Osteoblast (primary cell): ENCODE measurements at regions not wholly inside any gene's neighbourhood (a gene's known extent, or its start where the extent isn't known, plus 50 kb on each side); places are given as distances from the start of the nearest gene placed in this dataset.

ENCODE experiments used
- DNase-seq: peaks from one replicate; pipeline ENCODE4 v3.0.0; 2011; ENCODE audit warnings: low spot score, mixed read lengths; ENCODE audit not compliant: insufficient read length; ENCODE audit errors: missing footprints
- H2AFZ ChIP-seq: 2 replicates; pipeline ENCODE4 v1.6.0; 2011; ENCODE audit warnings: mild to moderate bottlenecking, low read length
- H3K27ac ChIP-seq: 2 replicates; pipeline ENCODE4 v1.5.1; 2011; ENCODE audit warnings: mild to moderate bottlenecking, low read depth, low read length, moderate library complexity
- H3K27me3 ChIP-seq: 2 replicates; pipeline ENCODE4 v1.6.0; 2012; ENCODE audit warnings: mild to moderate bottlenecking, control low read depth, inconsistent platforms, low read length, moderate library complexity; ENCODE audit not compliant: insufficient read depth
- H3K36me3 ChIP-seq: 2 replicates; pipeline ENCODE4 v1.5.1; 2011; ENCODE audit warnings: mild to moderate bottlenecking, low read length, control low read depth, moderate library complexity; ENCODE audit not compliant: insufficient read depth
- H3K4me1 ChIP-seq: 2 replicates; pipeline ENCODE4 v1.5.1; 2011; ENCODE audit warnings: mild to moderate bottlenecking, low read length, control low read depth, moderate library complexity; ENCODE audit not compliant: insufficient read depth
- H3K4me2 ChIP-seq: 2 replicates; pipeline ENCODE4 v1.6.0; 2011; ENCODE audit warnings: mild to moderate bottlenecking, low read length; ENCODE audit not compliant: insufficient read depth
- H3K4me3 ChIP-seq: fragments of 200-600 bp; sonication (generic); 3 replicates; pipeline ENCODE4 v1.5.1; 2012; ENCODE audit warnings: mild to moderate bottlenecking, low read length, inconsistent platforms; ENCODE audit not compliant: insufficient read depth
- H3K79me2 ChIP-seq: 2 replicates; pipeline ENCODE4 v1.6.0; 2012; ENCODE audit warnings: mild to moderate bottlenecking, low read length, control low read depth, inconsistent platforms; ENCODE audit not compliant: insufficient read depth
- H3K9me3 ChIP-seq: 2 replicates; pipeline ENCODE4 v1.5.1; 2011; ENCODE audit warnings: low read depth, low read length, control low read depth
- H4K20me1 ChIP-seq: 2 replicates; pipeline ENCODE4 v1.6.0; 2012; ENCODE audit warnings: mild to moderate bottlenecking, low read length, control low read depth; ENCODE audit not compliant: insufficient read depth
- TF ChIP-seq, protein P1 (sequence below): IDR thresholded peaks from 2 replicates; pipeline ENCODE4 v1.5.1; 2011; ENCODE audit warnings: mild to moderate bottlenecking, low read depth, low read length, moderate library complexity; ENCODE audit errors: extremely low read depth

GRCh38 chr4:124018383-124019317 is 622.1 kb downstream of the SPRY1 start:
- TF ChIP-seq, protein P1, sequence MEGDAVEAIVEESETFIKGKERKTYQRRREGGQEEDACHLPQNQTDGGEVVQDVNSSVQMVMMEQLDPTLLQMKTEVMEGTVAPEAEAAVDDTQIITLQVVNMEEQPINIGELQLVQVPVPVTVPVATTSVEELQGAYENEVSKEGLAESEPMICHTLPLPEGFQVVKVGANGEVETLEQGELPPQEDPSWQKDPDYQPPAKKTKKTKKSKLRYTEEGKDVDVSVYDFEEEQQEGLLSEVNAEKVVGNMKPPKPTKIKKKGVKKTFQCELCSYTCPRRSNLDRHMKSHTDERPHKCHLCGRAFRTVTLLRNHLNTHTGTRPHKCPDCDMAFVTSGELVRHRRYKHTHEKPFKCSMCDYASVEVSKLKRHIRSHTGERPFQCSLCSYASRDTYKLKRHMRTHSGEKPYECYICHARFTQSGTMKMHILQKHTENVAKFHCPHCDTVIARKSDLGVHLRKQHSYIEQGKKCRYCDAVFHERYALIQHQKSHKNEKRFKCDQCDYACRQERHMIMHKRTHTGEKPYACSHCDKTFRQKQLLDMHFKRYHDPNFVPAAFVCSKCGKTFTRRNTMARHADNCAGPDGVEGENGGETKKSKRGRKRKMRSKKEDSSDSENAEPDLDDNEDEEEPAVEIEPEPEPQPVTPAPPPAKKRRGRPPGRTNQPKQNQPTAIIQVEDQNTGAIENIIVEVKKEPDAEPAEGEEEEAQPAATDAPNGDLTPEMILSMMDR = no peak
- Histone ChIP-seq H3K4me2 (peak overlapping the region; percentile 30), H3K27me3 (no peaks in the 10 kb centered on the region), H2AFZ (peak overlapping the region; percentile 87), H3K4me3 (no peak overlapping the region), H3K9me3 (no peaks in the 10 kb centered on the region), H3K4me1 (peaks cover 7% of the 10 kb centered on the region), H3K36me3 (no peaks in the 10 kb centered on the region), H3K79me2 (no peaks in the 10 kb centered on the region), H4K20me1 (no peaks in the 10 kb centered on the region), H3K27ac (no peak overlapping the region)
- peak; percentile 42 for DNase-seq

DNA sequence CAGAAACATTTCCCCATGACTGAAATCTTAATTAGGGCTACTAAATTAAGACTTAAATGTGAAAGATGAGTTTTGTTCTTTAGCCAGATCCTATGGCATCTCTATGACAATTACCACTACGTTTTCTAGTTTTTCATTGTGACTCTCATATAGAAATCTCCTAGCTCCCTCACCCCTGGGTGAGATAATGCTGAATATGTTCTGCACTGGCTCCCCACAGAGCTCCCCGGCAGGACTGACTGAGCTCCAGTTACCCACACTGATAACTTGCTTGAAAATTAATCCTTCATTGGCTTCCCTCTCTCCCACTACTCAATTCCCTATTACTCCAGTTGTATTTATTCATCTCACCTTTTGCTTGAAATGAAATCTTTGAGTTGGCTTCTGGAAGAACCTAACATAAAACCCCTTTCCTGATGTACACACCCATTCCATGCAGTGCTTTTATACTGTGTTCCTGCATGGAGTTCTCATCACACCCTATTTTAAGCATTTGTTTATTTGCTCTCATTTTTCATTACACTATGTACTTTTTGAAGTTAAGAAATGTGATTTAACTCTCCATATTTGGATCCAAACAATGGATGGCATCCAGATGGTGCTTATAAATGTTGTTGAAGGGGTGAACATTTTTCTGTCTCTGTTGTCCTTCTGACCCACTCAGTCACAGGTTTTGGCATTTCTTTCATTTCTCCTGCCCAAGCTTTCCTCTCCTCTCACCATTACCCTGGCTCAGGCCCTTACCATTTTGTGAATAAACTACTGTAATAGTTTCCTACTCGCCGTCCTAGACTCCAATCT is 623.4 kb downstream of the SPRY1 start:
- no peak for DNase-seq
- no peaks in the 10 kb centered on the region for H4K20me1 ChIP-seq
- H3K27me3 ChIP-seq = no peaks in the 10 kb centered on the region
- no peak overlapping the region for H3K4me3 ChIP-seq
- H3K9me3 ChIP-seq = no peaks in the 10 kb centered on the region
- no peaks in the 10 kb centered on the region for H3K79me2 ChIP-seq
- peaks cover 7% of the 10 kb centered on the region for H3K4me1 ChIP-seq
- H3K36me3 ChIP-seq = no peaks in the 10 kb centered on the region
- H3K27ac ChIP-seq = no peak overlapping the region
- TF ChIP-seq, protein P1 = no peak
- peak overlapping the region; percentile 14 for H2AFZ ChIP-seq
- no peak overlapping the region for H3K4me2 ChIP-seq

- Histone ChIP-seq H2AFZ (peak overlapping the region; percentile 56), H3K79me2 (no peaks in the 10 kb centered on the region), H3K36me3 (no peaks in the 10 kb centered on the region), H3K27me3 (no peaks in the 10 kb centered on the region), H4K20me1 (no peaks in the 10 kb centered on the region), H3K9me3 (no peaks in the 10 kb centered on the region), H3K4me2 (peak overlapping the region; percentile 71), H3K4me3 (peak overlapping the region; percentile 55), H3K27ac (peak overlapping the region; percentile 9), H3K4me1 (no peaks in the 10 kb centered on the region)
- TF ChIP-seq, protein P1 = no peak
- DNase-seq = no peak
These were observed 628.4 kb downstream of the SPRY1 start for GRCh38 chr4:124025000-124025399.

- no peaks in the 10 kb centered on the region for H4K20me1 ChIP-seq
- H3K79me2 ChIP-seq = no peaks in the 10 kb centered on the region
- peak overlapping the region; percentile 71 for H3K4me2 ChIP-seq
- DNase-seq = peak; percentile 31
- H3K27me3 ChIP-seq = no peaks in the 10 kb centered on the region
- peak overlapping the region; percentile 55 for H3K4me3 ChIP-seq
- TF ChIP-seq, protein P1 = no peak
- H2AFZ ChIP-seq = peak overlapping the region; percentile 56
- no peaks in the 10 kb centered on the region for H3K36me3 ChIP-seq
- peak overlapping the region; percentile 9 for H3K27ac ChIP-seq
- no peaks in the 10 kb centered on the region for H3K9me3 ChIP-seq
- no peaks in the 10 kb centered on the region for H3K4me1 ChIP-seq
These were observed 628.8 kb downstream of the SPRY1 start for GRCh38 chr4:124025428-124025827.
